ENCODE measurements at regions not wholly inside any gene's neighbourhood (a gene's known extent, or its start where the extent isn't known, plus 50 kb on each side); places are given as distances from the start of the nearest gene placed in this dataset.

DNA sequence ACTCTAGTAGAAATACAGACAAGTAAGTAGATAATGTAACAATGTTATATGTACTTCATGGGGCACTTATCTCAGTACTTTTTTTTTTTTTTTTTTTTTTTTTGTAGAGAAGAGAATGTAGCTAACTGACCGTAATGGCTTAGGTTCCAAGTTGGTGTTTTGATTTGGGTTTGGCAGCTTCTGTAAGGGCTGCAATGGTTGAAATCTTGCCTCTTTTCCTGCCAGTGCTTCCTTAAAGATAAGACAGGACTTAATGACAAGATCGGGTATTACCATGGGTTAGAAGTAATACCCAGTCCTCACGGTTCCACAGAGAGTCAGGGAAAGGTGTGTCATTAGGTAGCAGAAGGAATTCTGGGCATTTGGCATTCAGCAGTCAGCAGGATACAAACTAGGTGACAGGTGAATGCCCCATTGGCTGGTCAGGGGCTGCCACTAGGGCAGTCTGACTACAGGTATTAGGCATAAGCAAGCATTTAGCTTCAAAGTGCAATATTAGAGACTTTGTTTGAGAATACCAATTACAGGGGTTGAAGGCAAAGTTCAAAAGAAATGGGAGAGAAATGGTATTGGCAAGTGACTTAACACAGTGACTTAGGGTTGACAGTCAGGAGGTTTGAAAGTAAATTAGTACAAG is 189.4 kb upstream of the RND3 start:
- Histone ChIP-seq H3K36me3 (no peaks in the 10 kb centered on the region), H3K9me3 (peaks cover 0 to 10% (median 0%) of the 10 kb centered on the region in 11 donors), H3K27me3 (no peaks in the 10 kb centered on the region), H3K27ac (no peak overlapping the region), H3K4me1 (peaks cover 0 to 2% (median 0%) of the 10 kb centered on the region in 9 donors), H3K4me3 (no peak overlapping the region)
- TF ChIP-seq, protein P1, sequence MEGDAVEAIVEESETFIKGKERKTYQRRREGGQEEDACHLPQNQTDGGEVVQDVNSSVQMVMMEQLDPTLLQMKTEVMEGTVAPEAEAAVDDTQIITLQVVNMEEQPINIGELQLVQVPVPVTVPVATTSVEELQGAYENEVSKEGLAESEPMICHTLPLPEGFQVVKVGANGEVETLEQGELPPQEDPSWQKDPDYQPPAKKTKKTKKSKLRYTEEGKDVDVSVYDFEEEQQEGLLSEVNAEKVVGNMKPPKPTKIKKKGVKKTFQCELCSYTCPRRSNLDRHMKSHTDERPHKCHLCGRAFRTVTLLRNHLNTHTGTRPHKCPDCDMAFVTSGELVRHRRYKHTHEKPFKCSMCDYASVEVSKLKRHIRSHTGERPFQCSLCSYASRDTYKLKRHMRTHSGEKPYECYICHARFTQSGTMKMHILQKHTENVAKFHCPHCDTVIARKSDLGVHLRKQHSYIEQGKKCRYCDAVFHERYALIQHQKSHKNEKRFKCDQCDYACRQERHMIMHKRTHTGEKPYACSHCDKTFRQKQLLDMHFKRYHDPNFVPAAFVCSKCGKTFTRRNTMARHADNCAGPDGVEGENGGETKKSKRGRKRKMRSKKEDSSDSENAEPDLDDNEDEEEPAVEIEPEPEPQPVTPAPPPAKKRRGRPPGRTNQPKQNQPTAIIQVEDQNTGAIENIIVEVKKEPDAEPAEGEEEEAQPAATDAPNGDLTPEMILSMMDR (IDR thresholded peaks at IDR 0.05) = no peak
- intact Hi-C loops (cut with DNase I) = no loop called here
- ATAC-seq (no peak), DNase-seq (no peak)
- WGBS, 2 donors = 61 to 62% methylated on average over 3 of the region's 3 CpGs

DNA sequence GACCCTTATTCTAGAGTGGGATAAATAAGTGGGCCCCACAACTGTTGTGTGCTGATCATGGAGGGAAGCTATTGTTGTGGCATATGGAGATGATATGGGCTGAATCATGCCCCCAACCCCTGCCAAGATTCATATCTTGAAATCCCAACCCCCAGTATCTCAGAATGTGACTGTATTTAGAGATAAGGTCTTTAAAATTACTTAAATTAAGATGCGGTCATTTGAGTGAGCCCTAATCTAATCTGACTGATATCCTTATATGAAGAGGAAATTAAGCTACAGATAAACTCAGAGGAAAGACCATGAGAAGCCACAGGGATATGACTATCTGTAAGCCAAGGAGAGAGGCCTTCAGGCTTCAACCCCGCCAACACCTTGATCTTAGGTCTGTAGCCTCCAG is 188.3 kb upstream of the RND3 start:
- H3K27me3 ChIP-seq = no peaks in the 10 kb centered on the region
- WGBS, 2 donors = 80 to 82% methylated on average over 2 of the region's 2 CpGs
- H3K36me3 ChIP-seq = no peaks in the 10 kb centered on the region
- no peak for ATAC-seq
- intact Hi-C loops (cut with DNase I) = no loop called here
- TF ChIP-seq, protein P1 (IDR thresholded peaks at IDR 0.05) = no peak
- H3K4me1 ChIP-seq = no peaks in the 10 kb centered on the region
- peaks cover 0 to 2% (median 0%) of the 10 kb centered on the region in 11 donors for H3K9me3 ChIP-seq
- H3K4me3 ChIP-seq = no peak overlapping the region
- no peak overlapping the region for H3K27ac ChIP-seq
- DNase-seq = no peak

DNA sequence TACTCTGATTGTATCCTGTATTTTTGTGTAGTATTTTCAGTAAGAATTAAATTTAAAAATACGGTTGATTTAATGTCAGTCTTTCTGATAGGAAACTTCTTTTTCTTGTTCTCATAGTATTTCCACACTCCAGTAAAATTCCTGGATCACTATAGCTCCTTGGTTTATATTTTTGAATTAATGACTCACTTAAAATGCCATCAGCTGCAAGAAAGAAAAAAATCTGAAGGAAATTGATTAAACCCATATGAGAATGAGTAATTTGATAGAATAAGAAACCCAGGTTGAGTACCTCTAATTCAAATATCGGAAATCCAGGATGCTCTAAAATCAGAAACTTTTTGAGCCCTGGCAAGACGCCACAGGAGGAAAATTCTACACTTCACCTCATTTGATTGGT is 186.8 kb upstream of the RND3 start:
- intact Hi-C loops (cut with DNase I) = no loop called here
- Histone ChIP-seq H3K36me3 (no peaks in the 10 kb centered on the region), H3K4me3 (no peak overlapping the region), H3K9me3 (no peaks in the 10 kb centered on the region), H3K4me1 (no peaks in the 10 kb centered on the region), H3K27me3 (no peaks in the 10 kb centered on the region), H3K27ac (no peak overlapping the region)
- DNase-seq (no peak), ATAC-seq (no peak)
- TF ChIP-seq, protein P1 (IDR thresholded peaks at IDR 0.05) = no peak
- 77 to 82% methylated on average over 3 of the region's 3 CpGs for WGBS, 2 donors

DNA sequence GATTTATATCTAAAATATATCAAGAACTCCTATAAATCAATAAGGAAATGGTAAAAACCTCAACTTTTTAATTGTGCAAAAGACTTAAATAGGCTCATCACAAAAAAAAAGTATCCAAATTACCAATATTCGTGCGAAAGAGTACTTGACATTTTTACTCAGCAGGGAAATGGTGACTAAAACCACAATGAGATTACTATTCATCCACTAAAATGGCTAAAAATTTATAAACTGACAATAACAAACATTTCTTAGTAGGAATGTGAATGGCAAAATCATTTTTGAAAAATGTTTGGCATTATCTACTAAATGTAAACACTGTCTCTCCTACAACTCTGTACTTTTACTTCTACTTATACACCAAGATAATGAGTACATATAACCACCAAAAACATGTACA is 184.8 kb upstream of the RND3 start:
- intact Hi-C loops (cut with DNase I) = no loop called here
- no peaks in the 10 kb centered on the region for H3K4me1 ChIP-seq
- ATAC-seq = no peak

More for the DNA sequence above, 184.8 kb upstream of the RND3 start:
- DNase-seq = no peak
- Histone ChIP-seq H3K27me3 (no peaks in the 10 kb centered on the region), H3K4me3 (no peak overlapping the region), H3K9me3 (peaks cover 0 to 7% (median 0%) of the 10 kb centered on the region in 11 donors), H3K36me3 (no peaks in the 10 kb centered on the region), H3K27ac (no peak overlapping the region)
- TF ChIP-seq, protein P1 (IDR thresholded peaks at IDR 0.05) = no peak
- WGBS, 2 donors = 95 to 99% methylated on average over 2 of the region's 2 CpGs

Measured in heart right ventricle (tissue), 16 donors.